Hepatocyte (in vitro differentiated cells): ENCODE measurements at regions not wholly inside any gene's neighbourhood (a gene's known extent, or its start where the extent isn't known, plus 50 kb on each side); places are given as distances from the start of the nearest gene placed in this dataset.

Experiments used
- DNase-seq: peaks from one replicate; pipeline ENCODE4 v3.0.0-alpha.2; 2016; ENCODE audit warnings: low spot score
- H2AFZ ChIP-seq: fragments of 200-600 bp; sonication (generic); 2 replicates; pipeline ENCODE4 v1.6.0; 2016; ENCODE audit warnings: antibody characterized with exemption, mild to moderate bottlenecking
- H3K27ac ChIP-seq: fragments of 200-600 bp; sonication (generic); 2 replicates; pipeline ENCODE4 v1.5.1; 2016; ENCODE audit warnings: mild to moderate bottlenecking
- H3K27me3 ChIP-seq: fragments of 200-600 bp; sonication (generic); 2 replicates; pipeline ENCODE4 v1.6.1; 2016
- H3K36me3 ChIP-seq: fragments of 200-600 bp; sonication (generic); replicated peaks from 2 replicates; pipeline ENCODE4 v1.5.1; 2016; ENCODE audit warnings: low read depth; ENCODE audit not compliant: insufficient read depth
- H3K4me1 ChIP-seq: fragments of 200-600 bp; sonication (generic); 2 replicates; pipeline ENCODE4 v1.5.1; 2016; ENCODE audit warnings: mild to moderate bottlenecking, moderate library complexity; ENCODE audit not compliant: insufficient read depth
- H3K4me2 ChIP-seq: fragments of 200-600 bp; sonication (generic); 2 replicates; pipeline ENCODE4 v1.6.0; 2016
- H3K4me3 ChIP-seq: fragments of 200-600 bp; sonication (generic); 2 replicates; pipeline ENCODE4 v1.5.1; 2016; ENCODE audit warnings: mild to moderate bottlenecking
- H3K79me2 ChIP-seq: fragments of 200-600 bp; sonication (generic); 2 replicates; pipeline ENCODE4 v1.6.0; 2017; ENCODE audit warnings: mild to moderate bottlenecking
- H3K9me2 ChIP-seq: fragments of 200-600 bp; sonication (generic); replicated peaks from 2 replicates; pipeline ENCODE4 v1.6.0; 2017; ENCODE audit warnings: mild to moderate bottlenecking; ENCODE audit not compliant: insufficient read depth
- H3K9me3 ChIP-seq: fragments of 200-600 bp; sonication (generic); 2 replicates; pipeline ENCODE4 v1.5.1; 2016; ENCODE audit warnings: low read depth, mild to moderate bottlenecking
- H4K20me1 ChIP-seq: fragments of 200-600 bp; sonication (generic); 2 replicates; pipeline ENCODE4 v1.6.0; 2016; ENCODE audit warnings: mild to moderate bottlenecking; ENCODE audit not compliant: insufficient read depth, poor library complexity, severe bottlenecking
- CTCF ChIP-seq: fragments of 200-600 bp; sonication (generic); IDR thresholded peaks from 2 replicates; pipeline ENCODE4 v1.5.1; 2016; ENCODE audit warnings: antibody characterized with exemption, mild to moderate bottlenecking; ENCODE audit not compliant: poor library complexity
- EZH2 ChIP-seq: fragments of 200-600 bp; sonication (generic); IDR thresholded peaks from 2 replicates; pipeline ENCODE4 v1.6.1; 2016; ENCODE audit warnings: antibody characterized with exemption, mild to moderate bottlenecking, borderline replicate concordance
- EZH2phosphoT487 ChIP-seq: fragments of 200-600 bp; sonication (generic); IDR thresholded peaks from one replicate; pipeline ENCODE4 v1.6.1; 2018; ENCODE audit warnings: antibody characterized with exemption, mild to moderate bottlenecking, low read depth, moderate library complexity; ENCODE audit not compliant: unreplicated experiment, severe bottlenecking
- WGBS: methylation state at CpG from one replicate; pipeline ENCODE4 v1.1.6; 2016; ENCODE audit warnings: low lambda C conversion rate; ENCODE audit errors: missing lambda C conversion rate; 5-methylcytosine and 5-hydroxymethylcytosine counted together

DNA sequence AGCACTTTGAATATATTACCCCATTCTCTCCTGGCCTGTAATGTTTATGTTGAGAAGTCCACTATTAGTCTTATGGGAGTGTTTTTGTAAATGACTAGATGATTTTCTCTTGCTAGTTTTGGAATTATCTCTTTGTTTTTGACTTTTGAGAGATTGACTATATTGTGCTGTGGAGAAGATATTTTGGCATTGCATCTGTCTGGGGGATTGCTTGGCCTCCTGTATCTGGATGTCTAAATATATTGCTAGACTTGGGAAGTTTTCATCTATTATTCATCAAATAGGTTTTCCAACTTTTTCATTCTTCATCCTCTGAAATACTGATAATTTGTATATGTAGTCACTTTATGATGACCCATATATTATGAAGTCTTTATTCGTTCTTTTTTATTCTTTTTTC is 277.1 kb upstream of the PCDH15 start:
- DNase-seq, result no peak
- 86% methylated on average over 1 of the region's 1 CpG for WGBS
- no peak for TF ChIP-seq EZH2phosphoT487
- no peak for TF ChIP-seq EZH2
- no peak for TF ChIP-seq CTCF
- Histone ChIP-seq H3K4me1 (no peaks in the 10 kb centered on the region), H3K4me3 (no peak overlapping the region), H2AFZ (no peak overlapping the region), H3K27ac (no peak overlapping the region), H3K4me2 (no peak overlapping the region), H4K20me1 (no peaks in the 10 kb centered on the region), H3K79me2 (no peaks in the 10 kb centered on the region), H3K9me2 (no peaks in the 10 kb centered on the region), H3K36me3 (no peaks in the 10 kb centered on the region), H3K9me3 (no peaks in the 10 kb centered on the region), H3K27me3 (no peaks in the 10 kb centered on the region)

- 81% methylated on average over 1 of the region's 1 CpG for WGBS
- no peak for TF ChIP-seq CTCF
- TF ChIP-seq EZH2phosphoT487, result no peak
- no peak for TF ChIP-seq EZH2
- H3K27ac ChIP-seq, result peak overlapping the region; percentile 61
Observed at GRCh38 chr10:55065185-55065584, 264.2 kb upstream of the PCDH15 start.

GRCh38 chr10:55063811-55064210 is 262.8 kb upstream of the PCDH15 start:
- H3K36me3 ChIP-seq, result no peaks in the 10 kb centered on the region
- H3K9me3 ChIP-seq, result no peaks in the 10 kb centered on the region
- no peaks in the 10 kb centered on the region for H4K20me1 ChIP-seq
- DNase-seq, result no peak
- no peak overlapping the region for H3K27ac ChIP-seq
- H3K4me1 ChIP-seq, result peaks cover 9% of the 10 kb centered on the region
- H3K79me2 ChIP-seq, result no peaks in the 10 kb centered on the region
- H2AFZ ChIP-seq, result no peak overlapping the region
- no peak overlapping the region for H3K4me2 ChIP-seq
- no peak overlapping the region for H3K4me3 ChIP-seq
- no peaks in the 10 kb centered on the region for H3K27me3 ChIP-seq
- TF ChIP-seq EZH2phosphoT487 (no peak), CTCF (no peak), EZH2 (no peak)
- no peaks in the 10 kb centered on the region for H3K9me2 ChIP-seq

More at GRCh38 chr10:55065185-55065584, 264.2 kb upstream of the PCDH15 start:
- Histone ChIP-seq H3K27me3 (no peaks in the 10 kb centered on the region), H3K36me3 (no peaks in the 10 kb centered on the region), H3K9me2 (no peaks in the 10 kb centered on the region), H3K4me1 (peaks cover 9% of the 10 kb centered on the region), H3K9me3 (no peaks in the 10 kb centered on the region), H3K4me3 (no peak overlapping the region), H3K4me2 (no peak overlapping the region), H2AFZ (no peak overlapping the region), H4K20me1 (no peaks in the 10 kb centered on the region), H3K79me2 (no peaks in the 10 kb centered on the region)
- DNase-seq, result peak; percentile 28

GRCh38 chr10:55062349-55062748 is 261.3 kb upstream of the PCDH15 start:
- H3K4me3 ChIP-seq, result no peak overlapping the region
- no peaks in the 10 kb centered on the region for H4K20me1 ChIP-seq
- no peak overlapping the region for H3K27ac ChIP-seq
- H3K36me3 ChIP-seq, result no peaks in the 10 kb centered on the region
- DNase-seq, result no peak
- H3K27me3 ChIP-seq, result no peaks in the 10 kb centered on the region
- no peaks in the 10 kb centered on the region for H3K9me2 ChIP-seq
- H3K4me2 ChIP-seq, result no peak overlapping the region
- H2AFZ ChIP-seq, result no peak overlapping the region
- no peaks in the 10 kb centered on the region for H3K9me3 ChIP-seq
- peaks cover 9% of the 10 kb centered on the region for H3K4me1 ChIP-seq
- no peaks in the 10 kb centered on the region for H3K79me2 ChIP-seq
- TF ChIP-seq EZH2phosphoT487 (no peak), CTCF (no peak), EZH2 (no peak)
